GM21381 (cell line): ENCODE measurements at regions not wholly inside any gene's neighbourhood (a gene's known extent, or its start where the extent isn't known, plus 50 kb on each side); places are given as distances from the start of the nearest gene placed in this dataset.

ENCODE experiments used
- ATAC-seq: cut with Tn5 transposase; IDR thresholded peaks from one replicate; pipeline ENCODE4 v1.9.1; 2021; ENCODE audit warnings: mild to moderate bottlenecking, moderate library complexity; ENCODE audit not compliant: unreplicated experiment

DNA sequence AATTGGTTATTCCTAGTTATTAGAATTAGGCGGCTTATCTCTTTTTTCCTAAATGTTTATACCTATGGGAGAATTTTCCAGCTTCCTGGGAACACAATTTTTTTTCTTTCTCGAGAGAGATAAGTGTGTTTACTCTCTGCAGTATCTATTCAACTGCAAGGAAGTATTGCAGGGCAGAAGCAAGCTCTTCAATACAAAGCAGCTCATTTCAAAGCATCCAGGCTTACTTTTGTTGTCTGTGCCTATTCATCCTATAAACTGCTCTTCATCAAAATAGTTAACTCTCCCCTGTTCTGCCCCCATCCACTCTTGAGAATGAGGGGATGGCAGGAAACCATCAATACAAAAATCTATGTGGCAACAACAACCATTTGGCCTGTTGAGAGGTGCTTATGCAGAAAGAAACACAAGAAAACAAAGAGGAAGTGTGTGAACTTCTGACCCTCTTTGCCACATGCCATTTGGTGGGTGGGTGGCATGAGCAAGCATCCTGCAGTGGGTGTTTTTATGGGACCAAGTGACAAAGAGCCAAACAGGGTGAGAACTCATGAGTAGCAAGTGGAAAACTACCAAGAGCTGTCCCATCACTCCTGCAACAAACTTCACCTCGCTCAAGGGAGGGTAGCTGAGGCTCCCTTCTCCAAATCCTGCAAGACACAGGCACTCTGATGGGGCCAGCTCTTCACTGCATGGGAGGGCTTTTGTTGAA, 50.6 kb upstream of the MRPS6 start:
- no peak for ATAC-seq

DNA sequence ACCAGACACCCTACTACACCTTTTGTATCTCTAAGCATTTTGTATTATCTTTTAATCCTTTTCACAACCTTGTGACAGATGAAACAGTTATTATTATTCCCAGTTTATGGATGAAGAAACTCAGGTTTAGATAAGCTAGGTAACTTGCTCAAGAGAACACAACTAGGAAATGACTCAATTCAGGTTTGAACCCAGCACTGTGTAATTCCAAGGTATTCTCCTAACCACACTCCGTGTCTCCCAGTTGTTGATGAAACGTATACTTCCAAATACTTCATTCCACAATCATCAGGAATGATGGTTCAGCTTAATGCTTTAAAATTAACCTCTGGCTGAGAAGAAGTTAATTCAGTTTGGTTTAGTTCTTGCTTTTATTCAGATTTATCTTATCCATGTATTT, 51.7 kb upstream of the MRPS6 start:
- ATAC-seq = no peak

DNA sequence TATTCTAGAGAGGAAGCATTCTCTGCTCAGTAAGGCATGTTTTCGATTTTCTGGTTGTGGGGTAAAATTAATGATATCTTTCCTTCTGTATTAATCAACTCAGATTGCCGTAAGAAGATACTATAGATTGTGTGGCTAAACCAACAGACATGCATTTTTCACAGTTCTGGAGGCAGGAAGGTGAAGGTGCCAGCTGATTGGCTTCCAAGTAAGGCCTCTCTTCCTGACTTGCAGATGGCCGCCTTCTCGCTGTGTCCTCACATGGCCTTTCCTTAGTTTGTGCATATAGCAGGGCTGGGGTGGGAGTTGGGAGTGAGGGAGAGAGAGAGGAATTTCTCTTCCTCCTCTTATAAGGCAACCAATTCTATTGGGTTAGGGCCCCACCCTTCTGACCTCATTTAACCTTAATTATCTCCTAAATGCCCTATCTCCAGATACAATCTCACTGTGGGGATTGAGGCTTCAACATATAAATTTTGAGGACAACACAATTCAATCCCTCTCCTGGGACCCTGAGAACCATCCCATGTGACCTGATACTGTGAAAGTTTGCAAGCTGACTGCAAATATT, 52.3 kb upstream of the MRPS6 start:
- no peak for ATAC-seq

- peak; percentile 39 for ATAC-seq
Measured at GRCh38 chr21:34020005-34020847, 53.2 kb upstream of the MRPS6 start.

GRCh38 chr21:34019402-34019801, 54.0 kb upstream of the MRPS6 start:
- no peak for ATAC-seq

DNA sequence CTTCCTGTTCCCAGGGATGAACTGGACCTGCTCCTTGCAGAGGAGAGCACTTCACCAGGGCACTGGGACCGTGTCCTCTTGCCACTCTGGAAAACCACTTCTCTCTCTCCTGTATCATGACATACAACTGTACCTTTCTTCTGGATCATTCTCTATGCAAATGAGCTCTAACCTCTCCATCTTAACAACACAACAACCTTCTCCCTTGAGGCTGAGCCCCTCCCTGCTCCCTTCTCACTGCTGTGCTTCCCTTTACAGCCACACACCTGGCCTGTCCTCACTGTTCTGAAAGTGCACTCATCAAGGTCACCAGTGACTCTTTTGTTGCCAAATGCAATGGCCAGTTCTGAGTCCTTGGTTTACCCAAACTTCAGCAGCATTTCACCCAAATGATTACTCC, 54.5 kb upstream of the MRPS6 start:
- ATAC-seq = no peak

GRCh38 chr21:34018185-34018584, 55.2 kb upstream of the MRPS6 start:
- ATAC-seq = no peak

GRCh38 chr21:34017039-34017961, 56.1 kb upstream of the MRPS6 start:
- peak; percentile 32 for ATAC-seq

- no peak for ATAC-seq
Measured at GRCh38 chr21:34012640-34013039, 60.7 kb upstream of the MRPS6 start.

GRCh38 chr21:34011660-34012059, 61.7 kb upstream of the MRPS6 start:
- ATAC-seq = no peak

GRCh38 chr21:34009193-34009592, 64.2 kb upstream of the MRPS6 start:
- ATAC-seq = no peak

GRCh38 chr21:34008618-34009017, 64.8 kb upstream of the MRPS6 start:
- ATAC-seq = no peak

GRCh38 chr21:34006611-34007168, 66.7 kb upstream of the MRPS6 start:
- ATAC-seq = no peak

- no peak for ATAC-seq
Measured at GRCh38 chr21:34004974-34005373, 68.4 kb upstream of the MRPS6 start.

- ATAC-seq = no peak
Measured at GRCh38 chr21:34004013-34004938, 69.1 kb upstream of the MRPS6 start.

DNA sequence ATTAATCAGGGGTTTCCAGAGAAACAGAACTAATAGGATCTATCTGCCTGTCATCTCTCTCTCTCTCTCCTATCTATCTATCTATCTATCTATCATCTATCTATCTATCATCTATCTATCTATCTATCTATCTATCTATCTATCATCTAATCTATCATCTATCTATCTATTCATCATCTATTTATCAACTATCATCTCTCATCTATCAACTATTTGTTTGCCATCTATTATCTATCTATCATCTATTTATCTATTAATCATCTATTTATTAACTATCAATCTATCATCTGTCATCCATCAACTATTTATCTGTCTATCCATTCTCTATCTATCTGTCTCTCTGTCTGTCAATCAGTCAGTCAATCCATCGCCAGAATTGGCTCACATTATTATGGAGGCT, 70.0 kb upstream of the MRPS6 start:
- ATAC-seq = no peak

GRCh38 chr21:34000375-34000774, 73.0 kb upstream of the MRPS6 start:
- no peak for ATAC-seq

DNA sequence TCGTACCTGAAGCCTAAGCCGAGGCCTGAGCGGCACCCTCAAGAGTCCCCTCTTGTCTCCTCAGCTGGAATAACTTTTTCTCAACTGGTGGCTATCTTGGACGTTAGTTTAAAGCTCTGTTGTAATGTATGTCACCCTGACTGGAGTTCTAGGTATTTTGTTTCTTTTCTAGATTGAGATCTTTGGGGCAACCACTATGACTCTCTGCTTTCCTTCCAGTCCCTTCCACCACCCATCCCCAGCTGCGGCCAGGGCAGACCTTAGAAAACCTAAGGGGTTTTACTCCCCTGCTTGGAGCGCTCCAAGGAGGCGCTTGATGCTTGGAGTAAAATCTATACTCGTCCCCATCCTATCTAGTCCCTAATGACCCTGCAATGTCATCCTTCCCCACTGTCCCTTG, 74.6 kb upstream of the MRPS6 start:
- no peak for ATAC-seq

- ATAC-seq = no peak
Measured at GRCh38 chr21:33998402-33998801, 75.0 kb upstream of the MRPS6 start.

DNA sequence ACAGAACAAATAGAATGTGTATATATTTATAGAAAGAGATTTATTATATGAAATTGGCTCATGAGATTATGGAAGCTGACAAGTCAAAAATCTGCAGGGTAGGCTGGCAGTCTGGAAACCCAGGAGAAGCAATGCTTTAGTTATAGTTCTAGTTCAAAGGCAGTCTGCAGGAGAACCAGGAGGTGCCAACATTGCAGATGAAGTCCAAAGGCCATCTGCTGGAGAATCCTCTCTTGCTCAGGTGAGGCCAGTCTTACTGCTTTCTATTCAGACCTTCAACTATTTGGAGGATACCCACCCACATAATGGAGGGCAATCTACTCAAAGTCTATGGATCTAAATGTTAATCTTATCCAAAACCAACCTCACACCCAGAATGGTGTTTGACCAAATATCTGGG, 75.9 kb upstream of the MRPS6 start:
- ATAC-seq = no peak
